Trophoblast cell (in vitro differentiated cells and primary cell): ENCODE measurements at regions not wholly inside any gene's neighbourhood (a gene's known extent, or its start where the extent isn't known, plus 50 kb on each side); places are given as distances from the start of the nearest gene placed in this dataset.

Experiments
- DNase-seq, 2 donors: peaks; one replicate each; pipeline ENCODE4 v3.0.0-alpha.2; 2016
- H2AFZ ChIP-seq: 2 replicates; pipeline ENCODE4 v1.6.1; 2013; ENCODE audit warnings: low read length, moderate library complexity, mild to moderate bottlenecking; ENCODE audit not compliant: insufficient read depth, poor library complexity
- H2AK5ac ChIP-seq: 2 replicates; pipeline ENCODE4 v1.6.1; 2013; ENCODE audit warnings: mild to moderate bottlenecking, low read length
- H2BK120ac ChIP-seq: 2 replicates; pipeline ENCODE4 v1.6.1; 2013; ENCODE audit warnings: low read length, mild to moderate bottlenecking, moderate library complexity; ENCODE audit not compliant: insufficient read depth, poor library complexity
- H2BK12ac ChIP-seq: 2 replicates; pipeline ENCODE4 v1.6.1; 2013; ENCODE audit warnings: mild to moderate bottlenecking, low read length, moderate library complexity
- H2BK5ac ChIP-seq: 2 replicates; pipeline ENCODE4 v1.6.1; 2013; ENCODE audit warnings: low read length, low read depth, moderate library complexity, mild to moderate bottlenecking; ENCODE audit not compliant: poor library complexity
- H3K14ac ChIP-seq: 2 replicates; pipeline ENCODE4 v1.6.1; 2013; ENCODE audit warnings: mild to moderate bottlenecking, low read length
- H3K18ac ChIP-seq: 2 replicates; pipeline ENCODE4 v1.6.1; 2013; ENCODE audit warnings: mild to moderate bottlenecking, low read length
- H3K23ac ChIP-seq: 2 replicates; pipeline ENCODE4 v1.6.1; 2013; ENCODE audit warnings: low read length
- H3K27ac ChIP-seq: 2 replicates; pipeline ENCODE4 v1.5.1; 2013; ENCODE audit warnings: low read depth, mild to moderate bottlenecking, inconsistent platforms, low read length, moderate library complexity
- H3K27me3 ChIP-seq: 2 replicates; pipeline ENCODE4 v1.6.1; 2013; ENCODE audit warnings: inconsistent platforms, mild to moderate bottlenecking, low read length, moderate library complexity; ENCODE audit not compliant: insufficient read depth
- H3K36me3 ChIP-seq, 2 experiments: 1 replicate in 1 of 2; 2 replicates in 1 of 2; pipeline ENCODE4 v1.6.1; 2013; ENCODE audit warnings: low read length in 2 of 2, mild to moderate bottlenecking in 2 of 2, moderate library complexity in 1 of 2; ENCODE audit not compliant: insufficient read depth in 2 of 2, control insufficient read depth in 1 of 2
- H3K4ac ChIP-seq: 2 replicates; pipeline ENCODE4 v1.6.1; 2013; ENCODE audit warnings: low read depth, mild to moderate bottlenecking, low read length, moderate library complexity
- H3K4me1 ChIP-seq, 2 experiments: 1 replicate in 1 of 2; 2 replicates in 1 of 2; pipeline ENCODE4 v1.6.1; 2013; ENCODE audit warnings: low read length in 2 of 2, mild to moderate bottlenecking in 2 of 2, moderate library complexity in 1 of 2; ENCODE audit not compliant: insufficient read depth in 2 of 2, control insufficient read depth in 1 of 2
- H3K4me2 ChIP-seq: 2 replicates; pipeline ENCODE4 v1.6.1; 2013; ENCODE audit warnings: inconsistent platforms, mild to moderate bottlenecking, low read length, moderate library complexity
- H3K4me3 ChIP-seq: 2 replicates; pipeline ENCODE4 v1.5.1; 2013; ENCODE audit warnings: mild to moderate bottlenecking, low read depth, low read length, inconsistent platforms
- H3K79me1 ChIP-seq: one replicate; pipeline ENCODE4 v1.6.1; 2013; ENCODE audit warnings: low read length
- H3K79me2 ChIP-seq: 2 replicates; pipeline ENCODE4 v1.6.1; 2013; ENCODE audit warnings: low read length, mild to moderate bottlenecking; ENCODE audit not compliant: control insufficient read depth, insufficient read depth, poor library complexity
- H3K9ac ChIP-seq: 2 replicates; pipeline ENCODE4 v1.6.1; 2013; ENCODE audit warnings: mild to moderate bottlenecking, low read length
- H3K9me3 ChIP-seq: 2 replicates; pipeline ENCODE4 v1.6.1; 2013; ENCODE audit warnings: low read depth, mild to moderate bottlenecking, control low read depth, inconsistent platforms, low read length; ENCODE audit not compliant: insufficient read depth
- H4K12ac ChIP-seq: 2 replicates; pipeline ENCODE4 v1.6.1; 2013; ENCODE audit warnings: low read depth, mild to moderate bottlenecking, low read length, moderate library complexity
- H4K8ac ChIP-seq: 2 replicates; pipeline ENCODE4 v1.6.1; 2013; ENCODE audit warnings: low read depth, mild to moderate bottlenecking, low read length, moderate library complexity
- H4K91ac ChIP-seq: one replicate; pipeline ENCODE4 v1.6.1; 2013; ENCODE audit warnings: low read depth, mild to moderate bottlenecking, low read length, moderate library complexity
- WGBS: extraction: QIAGEN DNeasy Blood & Tissue Kit; methylation state at CpG from one replicate; pipeline ENCODE4 v1.1.7; 2013; ENCODE audit warnings: missing lambda C conversion rate; ENCODE audit not compliant: insufficient read length, insufficient coverage; ENCODE audit errors: extremely low coverage; 5-methylcytosine and 5-hydroxymethylcytosine counted together

GRCh38 chr5:2141254-2142000 lies 258.7 kb upstream of the IRX4 start:
- no peaks in the 10 kb centered on the region for H3K79me1 ChIP-seq
- no peak overlapping the region for H2AFZ ChIP-seq
- H3K4me1 ChIP-seq = no peaks in the 10 kb centered on the region
- no peak for DNase-seq
- H3K9ac ChIP-seq = no peak overlapping the region
- H2BK12ac ChIP-seq = no peak overlapping the region
- no peaks in the 10 kb centered on the region for H3K79me2 ChIP-seq
- H3K4me2 ChIP-seq = no peak overlapping the region
- H4K8ac ChIP-seq = no peak overlapping the region
- WGBS = no CpG with 5 or more reads among the region's 26 CpGs
- no peak overlapping the region for H2AK5ac ChIP-seq
- H3K4me3 ChIP-seq = no peak overlapping the region
- H2BK5ac ChIP-seq = no peak overlapping the region
- H3K9me3 ChIP-seq = peaks cover 19% of the 10 kb centered on the region
- no peak overlapping the region for H4K91ac ChIP-seq
- H3K27me3 ChIP-seq = no peaks in the 10 kb centered on the region
- no peak overlapping the region for H3K23ac ChIP-seq
- no peak overlapping the region for H3K4ac ChIP-seq
- no peaks in the 10 kb centered on the region for H3K36me3 ChIP-seq
- no peak overlapping the region for H2BK120ac ChIP-seq
- H4K12ac ChIP-seq = no peak overlapping the region
- H3K27ac ChIP-seq = no peak overlapping the region
- no peak overlapping the region for H3K14ac ChIP-seq
- no peak overlapping the region for H3K18ac ChIP-seq

- WGBS = no CpG with 5 or more reads among the region's 25 CpGs
- H4K91ac ChIP-seq = no peak overlapping the region
- no peak overlapping the region for H3K14ac ChIP-seq
These were observed 257.9 kb upstream of the IRX4 start for GRCh38 chr5:2140501-2141175.

GRCh38 chr5:2139478-2139877 lies 256.8 kb upstream of the IRX4 start:
- no peak overlapping the region for H3K4me3 ChIP-seq
- no peak overlapping the region for H2BK120ac ChIP-seq
- H2AFZ ChIP-seq = no peak overlapping the region
- no peak overlapping the region for H4K91ac ChIP-seq
- no peak overlapping the region for H3K23ac ChIP-seq
- H3K4me2 ChIP-seq = no peak overlapping the region
- no peak overlapping the region for H2BK12ac ChIP-seq
- H3K79me1 ChIP-seq = no peaks in the 10 kb centered on the region
- no peak overlapping the region for H3K14ac ChIP-seq
- H3K18ac ChIP-seq = no peak overlapping the region
- WGBS = no CpG with 5 or more reads among the region's 5 CpGs
- no peak overlapping the region for H2BK5ac ChIP-seq
- DNase-seq = no peak
- no peaks in the 10 kb centered on the region for H3K79me2 ChIP-seq
- H4K12ac ChIP-seq = no peak overlapping the region
- H3K9ac ChIP-seq = no peak overlapping the region
- H3K9me3 ChIP-seq = peaks cover 10% of the 10 kb centered on the region
- H4K8ac ChIP-seq = no peak overlapping the region
- H3K4ac ChIP-seq = no peak overlapping the region
- H3K27me3 ChIP-seq = no peaks in the 10 kb centered on the region
- no peaks in the 10 kb centered on the region for H3K36me3 ChIP-seq
- H3K4me1 ChIP-seq = no peaks in the 10 kb centered on the region
- no peak overlapping the region for H3K27ac ChIP-seq
- H2AK5ac ChIP-seq = no peak overlapping the region

More at GRCh38 chr5:2140501-2141175, 257.9 kb upstream of the IRX4 start:
- Histone ChIP-seq H2BK5ac (no peak overlapping the region), H2BK120ac (no peak overlapping the region), H3K9me3 (peaks cover 18% of the 10 kb centered on the region), H3K4ac (no peak overlapping the region), H3K36me3 (no peaks in the 10 kb centered on the region), H3K27me3 (no peaks in the 10 kb centered on the region), H3K79me1 (no peaks in the 10 kb centered on the region), H3K4me3 (no peak overlapping the region), H3K23ac (no peak overlapping the region), H4K8ac (no peak overlapping the region), H3K79me2 (no peaks in the 10 kb centered on the region), H3K9ac (no peak overlapping the region), H2AK5ac (no peak overlapping the region), H4K12ac (no peak overlapping the region), H2BK12ac (no peak overlapping the region), H2AFZ (no peak overlapping the region), H3K27ac (no peak overlapping the region), H3K18ac (no peak overlapping the region), H3K4me1 (no peaks in the 10 kb centered on the region), H3K4me2 (no peak overlapping the region)
- DNase-seq = no peak

GRCh38 chr5:2138896-2139295 lies 256.2 kb upstream of the IRX4 start:
- Histone ChIP-seq H3K36me3 (no peaks in the 10 kb centered on the region), H3K79me1 (no peaks in the 10 kb centered on the region), H2AFZ (no peak overlapping the region), H2BK120ac (no peak overlapping the region), H4K12ac (no peak overlapping the region), H4K8ac (no peak overlapping the region), H3K79me2 (no peaks in the 10 kb centered on the region), H3K4ac (no peak overlapping the region), H3K18ac (no peak overlapping the region), H3K27me3 (no peaks in the 10 kb centered on the region), H3K27ac (no peak overlapping the region), H3K4me1 (no peaks in the 10 kb centered on the region), H3K9me3 (peaks cover 8% of the 10 kb centered on the region), H3K9ac (no peak overlapping the region), H4K91ac (no peak overlapping the region), H2AK5ac (no peak overlapping the region), H3K23ac (no peak overlapping the region), H2BK12ac (no peak overlapping the region), H2BK5ac (no peak overlapping the region), H3K4me3 (no peak overlapping the region), H3K4me2 (no peak overlapping the region), H3K14ac (no peak overlapping the region)
- no CpG with 5 or more reads among the region's 12 CpGs for WGBS
- no peak for DNase-seq
